GM12891 (cell line): ENCODE measurements at regions not wholly inside any gene's neighbourhood (a gene's known extent, or its start where the extent isn't known, plus 50 kb on each side); places are given as distances from the start of the nearest gene placed in this dataset.

ENCODE experiments used
- PAX5 ChIP-seq: IDR thresholded peaks from 2 replicates; pipeline ENCODE4 v1.6.1; 2011; ENCODE audit warnings: low read length, moderate library complexity, mild to moderate bottlenecking; ENCODE audit not compliant: insufficient read depth, severe bottlenecking
- POLR2A ChIP-seq: IDR thresholded peaks from 2 replicates; pipeline ENCODE4 v1.6.1; 2011; ENCODE audit warnings: low read depth, low read length, control low read depth
- POLR2AphosphoS5 ChIP-seq: IDR thresholded peaks from 2 replicates; pipeline ENCODE4 v1.6.1; 2011; ENCODE audit warnings: low read depth, low read length, control low read depth
- POU2F2 ChIP-seq: IDR thresholded peaks from 2 replicates; pipeline ENCODE4 v1.6.1; 2011; ENCODE audit warnings: low read depth, mild to moderate bottlenecking, control low read depth, low read length, moderate library complexity
- SPI1 ChIP-seq: IDR thresholded peaks from 2 replicates; pipeline ENCODE4 v1.6.1; 2011; ENCODE audit warnings: low read depth, low read length, control low read depth
- TAF1 ChIP-seq: IDR thresholded peaks from 2 replicates; pipeline ENCODE4 v1.6.1; 2011; ENCODE audit warnings: low read depth, low read length, control low read depth

DNA sequence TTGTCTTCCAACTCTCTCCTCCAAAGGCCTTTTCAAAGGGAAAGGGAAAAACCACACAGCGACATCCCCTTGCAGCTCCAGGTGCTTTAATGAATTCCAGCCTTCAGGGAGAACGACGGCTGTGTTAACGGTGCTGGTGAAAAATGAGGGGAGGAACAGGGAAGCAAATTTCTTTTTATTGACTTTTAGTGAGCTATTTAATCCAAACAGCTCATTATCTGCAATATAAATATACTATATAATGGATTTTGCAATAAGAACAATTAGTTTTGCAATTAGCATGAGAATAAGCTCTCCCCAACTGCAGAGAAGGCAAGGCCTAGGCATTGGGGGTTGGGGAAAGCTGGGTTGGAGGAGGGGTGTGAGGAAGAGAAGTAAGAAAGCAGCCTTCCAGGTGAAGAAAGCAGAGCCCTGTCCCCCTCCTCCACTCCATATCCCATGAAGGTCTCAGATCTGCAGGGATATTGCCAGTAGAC, 159.0 kb upstream of the ZC3H12A start:
- TF ChIP-seq POLR2A (no peak), POLR2AphosphoS5 (no peak), SPI1 (no peak), TAF1 (no peak), POU2F2 (no peak), PAX5 (no peak)
